AG10803 (cell line): ENCODE measurements at regions not wholly inside any gene's neighbourhood (a gene's known extent, or its start where the extent isn't known, plus 50 kb on each side); places are given as distances from the start of the nearest gene placed in this dataset.

Experiments used
- DNase-seq: peaks from one replicate; pipeline ENCODE4 v3.0.0; 2010; ENCODE audit warnings: low read depth
- H3K4me3 ChIP-seq: 2 replicates; pipeline ENCODE4 v1.5.1; 2011; ENCODE audit warnings: mild to moderate bottlenecking, low read length, control low read depth
- TF ChIP-seq, protein P1 (sequence below): conservative IDR thresholded peaks from 2 replicates; pipeline ENCODE4 v1.5.1; 2011; ENCODE audit warnings: mild to moderate bottlenecking, low read length, control low read depth, inconsistent platforms

DNA sequence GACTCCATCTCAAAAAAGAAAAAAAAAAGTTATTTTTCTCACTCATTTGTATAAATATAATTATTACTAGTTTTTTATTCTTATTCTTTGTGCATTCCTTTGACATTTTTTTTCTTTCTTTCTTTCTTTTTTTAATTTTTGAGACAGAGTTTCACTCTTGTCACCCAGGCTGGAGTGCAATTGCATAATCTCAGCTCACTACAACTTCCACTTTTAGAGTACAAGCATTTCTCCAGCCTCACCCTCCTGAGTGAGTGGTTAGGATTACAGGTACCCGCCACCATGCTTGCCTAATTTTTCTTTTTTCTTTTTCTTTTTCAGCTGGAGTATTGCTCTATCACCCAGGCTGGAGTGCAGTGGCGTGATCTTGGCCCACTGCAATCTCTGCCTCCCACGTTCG is 51.4 kb upstream of the JARID2 start:
- TF ChIP-seq, protein P1, sequence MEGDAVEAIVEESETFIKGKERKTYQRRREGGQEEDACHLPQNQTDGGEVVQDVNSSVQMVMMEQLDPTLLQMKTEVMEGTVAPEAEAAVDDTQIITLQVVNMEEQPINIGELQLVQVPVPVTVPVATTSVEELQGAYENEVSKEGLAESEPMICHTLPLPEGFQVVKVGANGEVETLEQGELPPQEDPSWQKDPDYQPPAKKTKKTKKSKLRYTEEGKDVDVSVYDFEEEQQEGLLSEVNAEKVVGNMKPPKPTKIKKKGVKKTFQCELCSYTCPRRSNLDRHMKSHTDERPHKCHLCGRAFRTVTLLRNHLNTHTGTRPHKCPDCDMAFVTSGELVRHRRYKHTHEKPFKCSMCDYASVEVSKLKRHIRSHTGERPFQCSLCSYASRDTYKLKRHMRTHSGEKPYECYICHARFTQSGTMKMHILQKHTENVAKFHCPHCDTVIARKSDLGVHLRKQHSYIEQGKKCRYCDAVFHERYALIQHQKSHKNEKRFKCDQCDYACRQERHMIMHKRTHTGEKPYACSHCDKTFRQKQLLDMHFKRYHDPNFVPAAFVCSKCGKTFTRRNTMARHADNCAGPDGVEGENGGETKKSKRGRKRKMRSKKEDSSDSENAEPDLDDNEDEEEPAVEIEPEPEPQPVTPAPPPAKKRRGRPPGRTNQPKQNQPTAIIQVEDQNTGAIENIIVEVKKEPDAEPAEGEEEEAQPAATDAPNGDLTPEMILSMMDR = no peak
- DNase-seq = no peak
- H3K4me3 ChIP-seq = no peak overlapping the region
